ENCODE measurements at regions not wholly inside any gene's neighbourhood (a gene's known extent, or its start where the extent isn't known, plus 50 kb on each side); places are given as distances from the start of the nearest gene placed in this dataset.

DNA sequence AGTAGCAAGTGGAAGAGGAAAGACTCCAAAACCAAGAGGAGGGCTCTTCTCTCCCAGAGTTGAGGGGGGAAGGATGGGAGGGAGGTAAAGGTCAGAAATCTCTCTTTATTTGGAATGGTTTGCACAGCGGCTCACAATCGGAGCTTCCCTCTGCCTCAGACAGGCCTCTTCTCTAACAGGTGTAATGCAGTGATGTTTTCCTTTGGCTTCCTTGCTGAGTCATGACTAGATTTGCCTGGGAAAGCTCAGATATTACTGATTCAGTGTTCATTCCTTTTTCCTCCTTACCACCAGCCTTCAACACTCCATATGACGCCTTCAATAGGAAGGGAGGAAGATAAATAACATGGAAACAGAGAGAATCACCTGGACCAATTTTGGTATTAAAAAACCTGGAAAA is 136.6 kb downstream of the RNF152 start:
- Mint-ChIP-seq H3K9me3 (ENCODE audit: unreplicated experiment) (no peaks in the 10 kb centered on the region), H3K4me3 (ENCODE audit: unreplicated experiment) (no peak overlapping the region), H3K36me3 (ENCODE audit: low read depth, unreplicated experiment) (no peaks in the 10 kb centered on the region), H3K27me3 (ENCODE audit: low read depth, unreplicated experiment) (peaks cover 10% of the 10 kb centered on the region), H3K27ac (ENCODE audit: unreplicated experiment) (no peak overlapping the region), H3K4me1 (ENCODE audit: low read depth, unreplicated experiment) (peaks cover 7% of the 10 kb centered on the region)
- H3K36me3 ChIP-seq (ENCODE audit: insufficient read depth, low read length), result no peaks in the 10 kb centered on the region
- no peak overlapping the region for H3K4me2 ChIP-seq (ENCODE audit: low read length)
- TF ChIP-seq, protein P1, sequence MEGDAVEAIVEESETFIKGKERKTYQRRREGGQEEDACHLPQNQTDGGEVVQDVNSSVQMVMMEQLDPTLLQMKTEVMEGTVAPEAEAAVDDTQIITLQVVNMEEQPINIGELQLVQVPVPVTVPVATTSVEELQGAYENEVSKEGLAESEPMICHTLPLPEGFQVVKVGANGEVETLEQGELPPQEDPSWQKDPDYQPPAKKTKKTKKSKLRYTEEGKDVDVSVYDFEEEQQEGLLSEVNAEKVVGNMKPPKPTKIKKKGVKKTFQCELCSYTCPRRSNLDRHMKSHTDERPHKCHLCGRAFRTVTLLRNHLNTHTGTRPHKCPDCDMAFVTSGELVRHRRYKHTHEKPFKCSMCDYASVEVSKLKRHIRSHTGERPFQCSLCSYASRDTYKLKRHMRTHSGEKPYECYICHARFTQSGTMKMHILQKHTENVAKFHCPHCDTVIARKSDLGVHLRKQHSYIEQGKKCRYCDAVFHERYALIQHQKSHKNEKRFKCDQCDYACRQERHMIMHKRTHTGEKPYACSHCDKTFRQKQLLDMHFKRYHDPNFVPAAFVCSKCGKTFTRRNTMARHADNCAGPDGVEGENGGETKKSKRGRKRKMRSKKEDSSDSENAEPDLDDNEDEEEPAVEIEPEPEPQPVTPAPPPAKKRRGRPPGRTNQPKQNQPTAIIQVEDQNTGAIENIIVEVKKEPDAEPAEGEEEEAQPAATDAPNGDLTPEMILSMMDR (IDR thresholded peaks at IDR 0.05; ENCODE audit: insufficient read depth, low read depth, low read length), result no peak
- TF ChIP-seq EZH2 (IDR thresholded peaks at IDR 0.05; ENCODE audit: insufficient read depth, low read length), result no peak
- no peaks in the 10 kb centered on the region for H4K20me1 ChIP-seq (ENCODE audit: insufficient read depth, low read length)
- DNase-seq (ENCODE audit: low read depth), result no peak
- H3K79me2 ChIP-seq (ENCODE audit: insufficient read depth, low read length), result no peaks in the 10 kb centered on the region
- no peaks in the 10 kb centered on the region for H3K4me1 ChIP-seq (ENCODE audit: insufficient read depth, low read length)
- H3K9me3 ChIP-seq (ENCODE audit: insufficient read depth, low read depth, low read length), result no peaks in the 10 kb centered on the region
- H2AFZ ChIP-seq (ENCODE audit: low read depth, low read length), result no peak overlapping the region
- H3K4me3 ChIP-seq (ENCODE audit: insufficient read depth, low read depth, low read length), result no peak overlapping the region
- peaks cover 2% of the 10 kb centered on the region for H3K27me3 ChIP-seq (ENCODE audit: insufficient read depth, low read length)
- H3K9ac ChIP-seq (ENCODE audit: low read length), result no peak overlapping the region
- no peak overlapping the region for H3K27ac ChIP-seq (ENCODE audit: low read depth, low read length)
- no peak for FAIRE-seq

DNA sequence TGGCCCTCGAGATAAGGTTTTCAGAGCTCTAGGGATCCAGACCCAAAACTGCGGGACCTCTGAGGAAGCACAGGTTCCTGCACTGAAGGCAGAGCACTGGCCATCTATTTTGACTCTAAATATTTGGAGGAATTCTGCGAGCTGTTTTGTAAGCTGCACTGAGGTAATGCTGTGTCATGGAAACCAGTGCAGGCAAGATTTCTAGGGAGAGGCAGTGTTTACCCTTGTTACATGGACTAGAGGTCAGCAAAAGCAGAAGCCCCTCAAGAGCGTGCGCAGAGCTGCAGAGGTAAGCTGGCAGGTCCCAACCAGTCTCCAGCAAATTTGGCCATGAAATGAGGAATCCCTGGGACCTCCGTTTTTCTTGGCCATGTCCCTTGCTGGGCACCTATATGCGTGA is 137.3 kb downstream of the RNF152 start:
- Mint-ChIP-seq H3K4me3 (ENCODE audit: unreplicated experiment) (no peak overlapping the region), H3K27me3 (ENCODE audit: low read depth, unreplicated experiment) (peaks cover 10% of the 10 kb centered on the region), H3K27ac (ENCODE audit: unreplicated experiment) (no peak overlapping the region), H3K36me3 (ENCODE audit: low read depth, unreplicated experiment) (no peaks in the 10 kb centered on the region), H3K9me3 (ENCODE audit: unreplicated experiment) (no peaks in the 10 kb centered on the region), H3K4me1 (ENCODE audit: low read depth, unreplicated experiment) (peaks cover 7% of the 10 kb centered on the region)
- no peak overlapping the region for H3K4me3 ChIP-seq (ENCODE audit: insufficient read depth, low read depth, low read length)
- no peaks in the 10 kb centered on the region for H3K36me3 ChIP-seq (ENCODE audit: insufficient read depth, low read length)
- H3K4me2 ChIP-seq (ENCODE audit: low read length), result no peak overlapping the region
- FAIRE-seq (no peak), DNase-seq (ENCODE audit: low read depth) (no peak)
- no peaks in the 10 kb centered on the region for H3K79me2 ChIP-seq (ENCODE audit: insufficient read depth, low read length)
- no peaks in the 10 kb centered on the region for H3K9me3 ChIP-seq (ENCODE audit: insufficient read depth, low read depth, low read length)
- no peak overlapping the region for H2AFZ ChIP-seq (ENCODE audit: low read depth, low read length)
- peaks cover 2% of the 10 kb centered on the region for H3K27me3 ChIP-seq (ENCODE audit: insufficient read depth, low read length)
- H4K20me1 ChIP-seq (ENCODE audit: insufficient read depth, low read length), result no peaks in the 10 kb centered on the region
- no peaks in the 10 kb centered on the region for H3K4me1 ChIP-seq (ENCODE audit: insufficient read depth, low read length)
- no peak overlapping the region for H3K27ac ChIP-seq (ENCODE audit: low read depth, low read length)
- H3K9ac ChIP-seq (ENCODE audit: low read length), result no peak overlapping the region
- no peak for TF ChIP-seq EZH2 (IDR thresholded peaks at IDR 0.05; ENCODE audit: insufficient read depth, low read length)
- TF ChIP-seq, protein P1 (IDR thresholded peaks at IDR 0.05; ENCODE audit: insufficient read depth, low read depth, low read length), result no peak

DNA sequence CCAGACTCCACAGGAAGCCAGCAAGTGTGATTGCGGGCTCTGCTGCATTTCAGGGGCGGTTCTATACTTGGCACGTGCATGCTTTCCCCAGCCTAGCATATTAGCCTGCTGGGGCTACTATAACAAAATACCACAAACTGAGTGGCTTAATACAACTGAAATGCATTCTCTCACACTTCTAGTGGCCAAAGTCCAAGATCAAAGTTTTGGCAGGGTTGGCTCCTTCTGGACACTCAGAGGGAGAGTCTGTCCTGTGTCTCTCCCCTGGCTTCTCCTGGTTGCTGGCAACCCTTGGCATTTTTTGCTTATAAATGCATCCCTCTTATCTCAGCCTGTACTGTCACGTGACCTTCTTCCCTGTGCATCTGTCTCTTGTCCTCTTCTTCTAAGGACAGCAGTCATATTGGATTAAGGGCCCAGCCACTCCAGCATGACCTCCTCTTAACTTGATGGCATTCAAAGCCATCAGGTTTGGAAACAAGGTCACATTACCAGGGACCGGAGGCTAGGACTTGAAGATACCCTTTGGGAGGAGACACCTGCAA is 138.7 kb downstream of the RNF152 start:
- H3K27ac ChIP-seq (ENCODE audit: low read depth, low read length), result no peak overlapping the region
- Mint-ChIP-seq H3K27me3 (ENCODE audit: low read depth, unreplicated experiment) (peaks cover 10% of the 10 kb centered on the region), H3K4me1 (ENCODE audit: low read depth, unreplicated experiment) (peaks cover 7% of the 10 kb centered on the region), H3K27ac (ENCODE audit: unreplicated experiment) (no peak overlapping the region), H3K4me3 (ENCODE audit: unreplicated experiment) (no peak overlapping the region), H3K9me3 (ENCODE audit: unreplicated experiment) (peaks cover 1% of the 10 kb centered on the region), H3K36me3 (ENCODE audit: low read depth, unreplicated experiment) (no peaks in the 10 kb centered on the region)
- no peak for FAIRE-seq
- no peaks in the 10 kb centered on the region for H3K4me1 ChIP-seq (ENCODE audit: insufficient read depth, low read length)
- no peak overlapping the region for H3K9ac ChIP-seq (ENCODE audit: low read length)
- H3K27me3 ChIP-seq (ENCODE audit: insufficient read depth, low read length), result peaks cover 2% of the 10 kb centered on the region
- no peak for TF ChIP-seq EZH2 (IDR thresholded peaks at IDR 0.05; ENCODE audit: insufficient read depth, low read length)
- no peaks in the 10 kb centered on the region for H3K36me3 ChIP-seq (ENCODE audit: insufficient read depth, low read length)
- no peak overlapping the region for H2AFZ ChIP-seq (ENCODE audit: low read depth, low read length)
- H3K4me2 ChIP-seq (ENCODE audit: low read length), result no peak overlapping the region
- no peak overlapping the region for H3K4me3 ChIP-seq (ENCODE audit: insufficient read depth, low read depth, low read length)
- no peaks in the 10 kb centered on the region for H3K79me2 ChIP-seq (ENCODE audit: insufficient read depth, low read length)
- no peaks in the 10 kb centered on the region for H4K20me1 ChIP-seq (ENCODE audit: insufficient read depth, low read length)
- no peak for DNase-seq (ENCODE audit: low read depth)
- no peaks in the 10 kb centered on the region for H3K9me3 ChIP-seq (ENCODE audit: insufficient read depth, low read depth, low read length)
